GM11168 (cell line): ENCODE measurements at regions not wholly inside any gene's neighbourhood (a gene's known extent, or its start where the extent isn't known, plus 50 kb on each side); places are given as distances from the start of the nearest gene placed in this dataset.

Experiments used
- in situ Hi-C: fragments of 300-500 bp; cut with MboI; formaldehyde crosslinking; loops from one replicate; pipeline ENCODE4 v1.12.0; 2022; ENCODE audit warnings: low sequenced_read_pairs; ENCODE audit not compliant: unreplicated experiment

GRCh38 chr1:47572731-47573430, 135.0 kb downstream of the FOXD2 start:
- in situ Hi-C loops = no loop called here

DNA sequence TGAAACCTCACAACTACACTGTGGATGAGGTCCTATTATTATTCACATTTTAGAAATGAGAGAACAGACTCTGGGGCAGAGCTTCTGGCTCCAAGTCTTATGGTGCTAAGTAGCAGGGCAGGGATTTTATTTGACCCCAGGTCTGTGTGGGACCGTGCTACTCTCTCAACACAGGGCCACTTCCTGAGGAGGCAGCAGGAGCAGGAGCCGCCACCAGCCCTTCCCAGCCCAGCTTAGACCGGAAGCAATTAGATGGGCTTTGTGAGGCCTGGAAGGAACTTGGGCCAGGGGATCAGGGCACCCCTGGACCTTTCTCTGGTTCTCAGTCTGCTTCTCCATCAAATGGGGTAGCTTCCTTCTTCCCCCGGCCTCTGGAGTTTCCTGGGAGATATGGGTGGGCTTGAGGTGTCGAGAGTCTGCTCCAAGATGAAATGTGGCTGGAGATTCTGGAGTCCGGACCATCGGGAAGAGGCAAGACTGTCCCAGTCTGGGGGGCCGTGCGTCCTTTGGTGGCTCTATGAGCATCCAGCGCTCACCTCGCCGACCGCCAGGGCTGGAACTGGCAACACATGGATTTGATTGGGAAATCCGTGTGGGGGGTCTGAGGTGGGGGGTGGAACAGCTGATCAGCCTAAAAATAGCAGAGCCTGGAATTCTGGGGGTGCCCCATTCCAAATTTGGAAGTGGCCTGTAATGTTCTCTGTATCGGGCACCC, 136.8 kb downstream of the FOXD2 start:
- in situ Hi-C loops = no loop called here

GRCh38 chr1:47575855-47576757, 138.3 kb downstream of the FOXD2 start:
- in situ Hi-C loops = no loop called here

DNA sequence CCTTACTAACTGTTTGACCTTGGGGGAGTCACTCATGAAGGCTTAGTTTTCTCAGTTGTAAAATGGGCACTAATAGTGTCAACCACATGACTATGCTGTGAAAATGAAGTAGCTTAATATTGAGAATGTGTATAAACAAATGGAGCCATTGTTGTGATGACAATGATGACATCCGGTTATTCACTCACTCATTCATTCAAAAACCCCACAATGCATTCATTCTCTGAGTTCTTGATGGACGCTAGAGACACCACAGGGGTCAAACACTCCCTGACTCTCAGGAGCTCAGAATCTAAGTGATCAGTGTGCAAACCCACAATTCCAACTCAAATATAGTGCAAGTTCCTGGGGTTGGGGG, 138.9 kb downstream of the FOXD2 start:
- in situ Hi-C loops = no loop called here

DNA sequence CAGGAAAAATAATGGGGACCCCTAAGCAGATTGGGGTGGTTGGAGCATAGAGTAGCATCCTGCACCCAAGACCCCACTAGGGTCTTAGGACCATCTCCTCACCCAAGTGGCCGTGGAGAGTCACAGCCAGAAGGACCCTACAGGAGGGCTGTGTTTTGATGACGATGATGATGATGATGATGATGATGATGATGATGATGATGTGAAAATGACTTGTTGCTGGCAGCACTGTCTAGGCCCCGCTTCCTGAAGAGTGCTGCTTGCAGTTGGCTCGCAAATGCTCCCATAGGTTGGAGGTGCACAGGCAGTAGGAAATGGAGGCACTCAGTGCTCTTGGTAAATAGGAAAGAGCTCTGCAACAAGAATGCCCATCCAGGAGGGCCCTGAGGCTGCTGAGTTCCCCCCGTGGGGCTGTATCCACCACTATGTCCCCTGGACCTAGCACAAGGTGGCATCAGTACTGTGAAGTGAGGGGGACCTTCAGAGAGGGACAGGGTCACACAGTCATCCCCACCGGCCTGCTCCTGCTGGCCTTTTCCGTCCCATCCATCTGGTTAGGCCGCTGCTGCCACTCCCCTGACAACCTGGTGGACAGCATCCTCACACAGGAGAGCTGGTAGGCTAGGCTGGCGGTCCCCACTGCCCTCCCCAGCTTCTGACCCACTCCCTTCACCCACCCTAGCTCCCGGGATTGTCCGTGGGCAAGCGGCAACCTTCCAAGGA, 139.6 kb downstream of the FOXD2 start:
- in situ Hi-C loops = no loop called here

DNA sequence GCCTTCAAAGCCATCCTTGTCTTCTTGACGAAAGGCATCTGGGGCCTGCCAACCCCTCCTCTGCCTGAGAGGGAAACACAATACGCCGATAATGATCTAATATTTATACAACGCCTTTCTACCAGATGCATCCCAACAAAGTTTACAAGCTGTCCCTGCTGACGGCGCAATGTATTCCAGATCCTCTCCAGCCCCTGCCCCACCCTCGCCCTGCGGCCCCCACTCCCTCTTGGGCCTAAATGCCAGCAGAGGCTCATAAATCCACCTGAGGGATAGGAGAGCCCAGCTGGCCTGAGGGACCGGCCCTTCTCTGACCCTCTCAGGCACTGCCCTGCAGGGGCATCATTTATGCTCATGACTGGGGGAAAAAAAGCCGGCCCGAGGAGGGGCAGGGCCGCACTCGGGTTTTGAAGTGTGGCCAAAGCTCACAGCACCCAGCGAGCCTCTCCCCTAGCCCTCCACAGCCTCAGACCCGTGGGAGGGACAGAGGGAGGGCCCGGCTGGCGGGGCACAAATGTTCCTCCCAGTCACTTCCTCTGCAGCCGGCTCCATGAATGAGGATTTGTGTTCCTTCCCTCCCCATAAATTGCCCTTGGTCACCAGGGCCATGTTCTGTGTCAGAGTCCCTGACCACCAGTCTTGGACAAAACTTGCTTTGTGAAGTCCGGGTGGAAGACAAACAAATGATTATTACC, 140.3 kb downstream of the FOXD2 start:
- in situ Hi-C loops = no loop called here

DNA sequence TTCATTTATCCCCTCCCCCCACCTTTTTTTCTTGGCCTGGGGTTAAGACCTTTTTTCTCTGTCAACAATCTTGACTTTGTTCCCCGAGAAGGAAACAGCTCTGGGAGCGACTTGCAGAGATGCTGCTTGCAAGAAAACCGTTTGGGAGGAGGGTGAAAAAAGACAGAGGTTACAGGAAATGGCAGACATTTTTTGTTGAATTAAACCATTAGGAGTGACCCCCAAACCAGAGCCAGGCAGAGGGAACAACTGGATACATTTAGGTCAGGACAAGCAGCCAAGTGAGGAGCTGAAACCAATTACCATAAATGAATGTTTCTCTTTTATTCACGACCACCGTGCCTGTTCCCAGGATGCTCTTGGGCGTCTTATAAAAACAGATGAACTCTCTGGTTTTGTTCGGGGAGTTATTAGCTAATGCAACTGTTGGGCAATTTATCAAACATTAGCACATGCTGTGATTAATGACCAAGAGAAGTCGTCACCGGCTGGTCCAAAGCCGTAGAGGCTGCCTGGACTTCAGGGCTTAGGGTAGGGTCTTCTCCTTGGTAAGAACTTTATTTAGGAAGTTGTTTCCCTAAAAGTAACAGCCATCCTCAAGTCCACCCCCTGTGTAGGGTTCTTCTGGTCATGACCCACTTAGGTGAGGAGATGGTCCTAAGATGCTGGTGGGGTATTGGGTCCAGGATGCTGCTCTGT, 141.0 kb downstream of the FOXD2 start:
- in situ Hi-C loops = no loop called here

DNA sequence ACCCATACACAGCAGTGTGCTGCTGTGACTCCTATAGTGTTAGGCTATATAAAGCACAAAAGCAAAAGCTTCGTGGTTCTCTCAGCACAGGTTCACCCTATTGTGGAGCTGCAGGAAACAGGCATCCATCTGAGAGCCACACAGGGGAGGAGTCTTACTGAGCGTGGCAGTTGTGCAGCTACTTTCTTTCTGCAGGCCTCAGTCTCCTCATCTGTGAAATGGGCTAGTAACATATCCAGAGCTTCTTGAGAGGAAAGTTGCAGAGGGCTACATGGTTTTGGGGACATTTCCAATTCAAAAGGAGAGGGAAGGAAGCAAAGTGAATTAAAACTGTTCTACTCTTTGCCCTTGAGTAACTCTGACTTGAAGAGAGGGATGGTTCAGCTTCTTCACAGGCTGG, 142.0 kb downstream of the FOXD2 start:
- in situ Hi-C loops = no loop called here

DNA sequence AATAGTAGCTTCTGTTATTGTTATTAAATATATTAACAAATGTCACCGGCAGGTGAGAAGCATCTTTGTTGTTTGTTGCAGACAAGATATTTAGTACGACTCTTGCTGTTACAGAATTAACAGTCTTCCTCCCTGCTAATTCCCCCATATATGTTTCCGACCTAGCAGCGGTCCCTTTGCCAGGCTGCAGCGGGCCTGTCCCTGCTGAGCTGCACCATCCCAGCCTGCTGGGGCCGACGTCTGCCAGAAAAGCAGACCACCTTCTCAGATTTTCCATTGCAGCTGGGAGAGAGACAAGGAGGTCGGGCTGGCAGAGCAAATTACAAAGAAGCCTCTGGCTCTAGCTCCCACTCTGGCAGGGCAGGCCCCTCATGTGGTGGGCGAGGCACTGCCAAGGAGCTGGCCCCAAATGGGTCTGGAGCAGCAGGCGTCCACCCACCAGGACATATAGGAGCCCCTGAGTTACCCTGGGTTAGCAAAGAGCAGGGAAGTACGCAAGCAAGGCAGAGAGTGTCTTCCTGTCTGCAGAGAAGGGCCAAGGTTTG, 142.7 kb downstream of the FOXD2 start:
- in situ Hi-C loops = no loop called here

GRCh38 chr1:47582891-47583608, 145.2 kb downstream of the FOXD2 start:
- in situ Hi-C loops = no loop called here

DNA sequence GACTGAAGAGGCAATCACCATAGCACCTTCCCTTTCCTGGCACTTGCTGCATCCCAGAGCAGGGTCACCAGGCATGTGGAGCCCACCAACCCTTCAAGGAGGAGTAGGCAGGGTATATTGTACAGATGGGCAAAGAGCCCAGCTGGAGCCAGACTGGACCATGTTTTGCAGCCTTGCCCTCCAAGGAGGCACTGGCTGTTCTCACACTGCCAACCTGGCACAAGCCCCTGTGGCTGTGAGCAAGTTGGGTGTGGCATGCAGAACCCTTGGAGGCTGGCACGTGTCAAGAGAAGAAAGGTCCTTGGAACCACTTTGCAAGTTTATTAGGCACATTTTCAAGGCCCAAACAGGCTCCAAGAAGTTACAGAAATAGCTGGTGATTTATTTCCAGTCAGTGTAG, 146.4 kb downstream of the FOXD2 start:
- in situ Hi-C loops = no loop called here

- in situ Hi-C loops = no loop called here
These were observed 147.5 kb downstream of the FOXD2 start for GRCh38 chr1:47585141-47585902.

DNA sequence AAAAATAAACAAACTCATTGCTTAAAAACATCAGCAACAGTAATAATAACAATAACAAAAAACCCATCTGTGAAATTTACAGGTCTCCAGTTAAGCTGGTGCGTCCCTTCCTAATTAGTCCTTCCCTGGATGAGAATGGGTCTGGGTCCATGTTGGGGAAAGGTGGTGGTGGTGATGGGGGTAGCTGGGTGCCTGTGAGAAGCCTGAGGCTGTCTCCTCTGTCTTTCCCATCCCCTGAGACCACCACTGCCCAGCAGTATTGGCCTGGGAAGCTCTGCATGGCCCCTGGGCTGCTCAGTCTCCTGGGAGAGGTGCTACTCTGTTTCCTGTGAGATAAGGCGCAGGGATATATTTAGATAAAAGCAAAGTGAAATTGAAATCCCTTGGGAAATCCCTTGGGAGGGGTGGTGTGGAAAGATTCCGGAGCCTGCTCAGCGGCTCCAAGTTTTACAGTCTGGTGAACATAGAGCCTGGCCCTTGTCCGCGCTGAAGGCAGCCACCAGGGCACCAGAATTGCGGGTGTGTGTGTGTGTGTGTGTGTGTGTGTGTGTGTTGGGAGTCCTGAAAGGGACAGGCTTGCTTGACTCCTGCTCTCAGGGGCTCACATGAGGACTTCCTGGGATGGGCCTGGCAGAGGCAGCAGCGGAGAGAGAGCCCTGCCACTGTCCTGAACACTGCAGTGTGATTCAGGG, 150.2 kb downstream of the FOXD2 start:
- in situ Hi-C loops = no loop called here

DNA sequence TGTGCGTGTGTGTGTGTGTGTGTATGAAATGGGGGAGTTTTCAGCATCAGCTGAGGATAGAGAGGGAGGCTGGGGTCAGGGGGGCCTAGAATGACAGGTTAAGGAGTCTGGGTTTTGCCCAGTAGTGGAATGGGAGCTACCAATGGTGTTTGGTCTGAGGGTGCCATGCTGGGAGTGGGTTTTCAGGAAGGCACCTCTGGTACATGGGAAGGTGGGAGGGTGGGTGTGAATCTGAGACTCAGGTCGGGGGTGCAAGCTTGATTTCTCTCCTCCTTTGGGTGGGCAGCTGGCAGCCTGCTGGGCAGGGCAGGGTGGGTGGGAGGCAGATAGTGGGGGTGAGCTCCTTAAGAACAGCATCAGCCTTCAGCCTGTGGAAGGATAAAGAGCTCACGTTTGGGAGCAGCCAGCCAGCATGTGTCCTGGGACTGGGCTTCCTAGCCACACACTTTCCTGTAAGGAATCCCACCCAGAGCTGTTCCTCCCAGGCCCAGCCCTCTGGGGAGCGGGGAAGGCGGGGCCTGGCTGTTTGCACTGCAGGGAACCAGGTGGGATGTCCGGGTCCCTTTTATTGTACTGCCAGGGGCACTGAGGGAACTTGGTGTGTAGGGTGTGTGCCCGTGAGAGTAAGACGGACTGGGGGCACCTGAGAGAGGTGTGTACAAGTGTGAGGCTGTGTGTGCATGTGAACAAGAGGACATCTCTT, 152.8 kb downstream of the FOXD2 start:
- in situ Hi-C loops = no loop called here

GRCh38 chr1:47591801-47592200, 154.0 kb downstream of the FOXD2 start:
- in situ Hi-C loops = no loop called here

GRCh38 chr1:47592296-47593012, 154.6 kb downstream of the FOXD2 start:
- in situ Hi-C loops = no loop called here
